ENCODE measurements at regions not wholly inside any gene's neighbourhood (a gene's known extent, or its start where the extent isn't known, plus 50 kb on each side); places are given as distances from the start of the nearest gene placed in this dataset.

- TF ChIP-seq ZBTB2 (IDR thresholded peaks at IDR 0.05) (no peak), MAFF (IDR thresholded peaks at IDR 0.05; ENCODE audit: low read length) (no peak), MYC (IDR thresholded peaks at IDR 0.05; ENCODE audit: low read depth, low read length) (no peak), MYC (CRISPR knock-in tag; IDR thresholded peaks at IDR 0.05; ENCODE audit: borderline replicate concordance, low read depth) (no peak), ZNF124 (CRISPR knock-in tag; IDR thresholded peaks at IDR 0.05) (no peak), RBM25 (IDR thresholded peaks at IDR 0.05; ENCODE audit: low read depth, low read length, severe bottlenecking) (no peak), CTCF (IDR thresholded peaks at IDR 0.05 in 2 of 3, conservative IDR thresholded peaks at IDR 0.05 in 1 of 3; ENCODE audit: insufficient read depth in 2 of 3, low read depth in 1 of 3, low read length in 3 of 3) (no peak), HMGXB4 (CRISPR knock-in tag; IDR thresholded peaks at IDR 0.05) (no peak), CHD2 (IDR thresholded peaks at IDR 0.05; ENCODE audit: low read depth, low read length) (no peak), POLR2A (conservative IDR thresholded peaks at IDR 0.05) (no peak), RAD51 (IDR thresholded peaks at IDR 0.05; ENCODE audit: borderline replicate concordance, low read depth) (no peak), ZNF140 (CRISPR knock-in tag; IDR thresholded peaks at IDR 0.05) (no peak), E2F3 (CRISPR knock-in tag; IDR thresholded peaks at IDR 0.05) (no peak), MCM3 (IDR thresholded peaks at IDR 0.05) (no peak), NR2C1 (IDR thresholded peaks at IDR 0.05) (no peak), NR2C1 (tag; IDR thresholded peaks at IDR 0.05) (no peak)
Observed at GRCh38 chr21:14607262-14607661, 61.1 kb upstream of the SAMSN1 start.

All from K562 (cell line).